ENCODE measurements at regions not wholly inside any gene's neighbourhood (a gene's known extent, or its start where the extent isn't known, plus 50 kb on each side); places are given as distances from the start of the nearest gene placed in this dataset.

DNA sequence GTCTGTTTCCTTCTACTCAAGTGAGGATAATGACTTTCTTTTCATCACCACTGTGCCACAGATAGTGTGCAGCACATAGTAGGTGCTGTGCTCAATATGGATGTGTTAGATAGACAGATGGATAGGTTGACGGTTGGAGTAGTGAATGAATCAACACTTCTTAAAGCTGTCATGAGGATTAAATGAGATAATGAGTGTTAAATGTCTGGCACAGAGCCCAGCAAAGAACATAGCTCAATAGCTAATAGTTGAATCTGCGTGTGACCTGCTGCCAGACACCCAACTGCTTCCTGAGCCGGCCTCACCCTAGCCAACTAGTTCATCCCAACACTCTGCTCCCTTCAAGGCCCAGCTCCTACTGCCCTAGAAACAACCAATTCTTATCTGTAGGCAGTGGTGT, 67.7 kb upstream of the PJA1 start:
- H3K4me1 Mint-ChIP-seq (ENCODE audit: low read depth) = no peaks in the 10 kb centered on the region
- peaks cover 17% of the 10 kb centered on the region for H3K9me3 Mint-ChIP-seq (ENCODE audit: low read depth)
- no peak overlapping the region for H3K27ac Mint-ChIP-seq
- no peaks in the 10 kb centered on the region for H3K36me3 Mint-ChIP-seq (ENCODE audit: insufficient read depth)
- DNase-seq (ENCODE audit: low spot score, unreplicated experiment) = no peak
- TF ChIP-seq CTCF (IDR thresholded peaks at IDR 0.05; ENCODE audit: unreplicated experiment) = no peak
- H3K27me3 Mint-ChIP-seq = peaks cover 4% of the 10 kb centered on the region
- H3K4me3 Mint-ChIP-seq (ENCODE audit: low read depth) = no peak overlapping the region

DNA sequence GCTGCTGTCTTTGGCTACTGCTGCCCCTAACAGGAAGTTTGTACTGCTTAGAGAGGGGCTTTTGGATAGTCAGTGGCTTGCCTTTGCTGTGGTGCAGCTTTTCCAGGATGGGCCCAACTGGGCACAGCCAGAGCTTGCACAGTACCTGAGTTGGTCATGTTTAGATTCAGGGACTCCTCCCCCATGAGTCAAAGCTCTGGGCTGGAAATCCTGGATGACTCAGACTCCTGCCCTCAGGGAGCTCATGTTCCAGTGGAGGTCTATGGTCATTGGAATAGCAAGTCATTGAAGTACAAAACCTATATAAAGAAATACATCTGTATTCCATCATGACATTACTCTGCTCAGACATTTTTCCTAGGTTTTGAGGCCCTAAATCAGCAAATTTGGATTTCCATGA, 66.7 kb upstream of the PJA1 start:
- no peak for DNase-seq (ENCODE audit: low spot score, unreplicated experiment)
- Mint-ChIP-seq H3K9me3 (ENCODE audit: low read depth) (peaks cover 22% of the 10 kb centered on the region), H3K27me3 (peaks cover 4% of the 10 kb centered on the region), H3K36me3 (ENCODE audit: insufficient read depth) (no peaks in the 10 kb centered on the region), H3K27ac (no peak overlapping the region), H3K4me1 (ENCODE audit: low read depth) (no peaks in the 10 kb centered on the region), H3K4me3 (ENCODE audit: low read depth) (no peak overlapping the region)
- no peak for TF ChIP-seq CTCF (IDR thresholded peaks at IDR 0.05; ENCODE audit: unreplicated experiment)

GRCh38 chrX:69229436-69229835, 64.2 kb upstream of the PJA1 start:
- H3K9me3 Mint-ChIP-seq (ENCODE audit: low read depth) = peaks cover 16% of the 10 kb centered on the region
- DNase-seq (ENCODE audit: low spot score, unreplicated experiment) = no peak
- peaks cover 4% of the 10 kb centered on the region for H3K27me3 Mint-ChIP-seq
- no peaks in the 10 kb centered on the region for H3K4me1 Mint-ChIP-seq (ENCODE audit: low read depth)
- no peak overlapping the region for H3K27ac Mint-ChIP-seq
- TF ChIP-seq CTCF (IDR thresholded peaks at IDR 0.05; ENCODE audit: unreplicated experiment) = no peak
- no peak overlapping the region for H3K4me3 Mint-ChIP-seq (ENCODE audit: low read depth)
- H3K36me3 Mint-ChIP-seq (ENCODE audit: insufficient read depth) = no peaks in the 10 kb centered on the region

DNA sequence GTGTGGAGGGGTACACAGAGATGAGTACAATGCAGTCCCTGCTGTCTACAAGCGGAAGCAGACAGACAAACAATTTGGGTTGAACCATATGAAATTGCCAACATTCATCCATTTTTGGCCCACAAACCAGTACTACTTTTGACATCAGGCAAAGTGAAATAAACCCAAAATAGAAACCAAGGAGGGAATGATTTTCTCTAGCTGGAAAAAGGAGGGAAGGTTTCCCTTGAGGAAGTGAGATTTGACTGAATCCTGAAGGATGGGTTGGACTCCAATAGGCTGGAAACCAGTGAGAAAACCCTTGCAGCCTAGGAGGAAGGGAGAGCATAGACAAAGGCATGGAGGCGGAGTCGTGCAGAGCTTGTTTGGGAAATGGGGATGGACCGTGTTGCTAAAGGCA, 63.5 kb upstream of the PJA1 start:
- no peaks in the 10 kb centered on the region for H3K4me1 Mint-ChIP-seq (ENCODE audit: low read depth)
- no peak for DNase-seq (ENCODE audit: low spot score, unreplicated experiment)
- H3K27me3 Mint-ChIP-seq = peaks cover 4% of the 10 kb centered on the region
- H3K9me3 Mint-ChIP-seq (ENCODE audit: low read depth) = peaks cover 16% of the 10 kb centered on the region
- H3K27ac Mint-ChIP-seq = no peak overlapping the region
- no peaks in the 10 kb centered on the region for H3K36me3 Mint-ChIP-seq (ENCODE audit: insufficient read depth)
- no peak for TF ChIP-seq CTCF (IDR thresholded peaks at IDR 0.05; ENCODE audit: unreplicated experiment)
- H3K4me3 Mint-ChIP-seq (ENCODE audit: low read depth) = no peak overlapping the region

DNA sequence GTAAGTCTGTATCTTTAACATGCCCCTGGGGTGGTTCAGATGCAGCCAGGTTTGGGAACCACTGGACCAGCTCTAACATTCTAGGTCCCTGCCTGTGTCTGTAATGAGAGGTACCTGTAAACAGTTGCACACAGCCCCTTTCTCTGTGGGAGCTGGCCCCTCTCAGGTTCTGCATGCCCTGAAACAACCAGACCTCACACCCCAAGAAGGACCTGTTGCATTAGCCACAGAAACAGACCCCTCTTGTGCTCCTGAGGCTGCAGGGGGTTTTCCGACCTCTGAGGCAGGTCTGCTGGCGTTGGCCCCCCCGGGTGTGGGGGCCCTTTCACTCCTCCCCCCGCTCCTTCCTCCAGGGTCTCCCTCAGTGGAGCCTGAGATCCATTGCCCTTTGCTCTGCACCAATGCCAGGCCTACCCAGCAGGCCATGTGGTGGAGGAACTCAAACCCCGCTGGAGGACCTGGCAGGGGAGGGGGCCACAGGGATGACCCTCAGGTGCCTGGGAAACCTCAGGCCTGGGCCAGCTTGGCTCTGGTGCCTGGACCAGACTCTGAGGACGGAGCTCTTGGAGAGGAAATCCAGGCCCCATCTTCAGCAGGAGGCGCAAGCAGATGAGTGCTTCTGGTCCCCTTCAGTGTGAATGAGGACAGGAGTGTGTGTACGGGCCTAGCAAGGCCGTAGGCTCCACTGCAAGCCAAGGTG, 61.4 kb upstream of the PJA1 start:
- H3K4me1 Mint-ChIP-seq (ENCODE audit: low read depth) = peaks cover 3% of the 10 kb centered on the region
- TF ChIP-seq CTCF (IDR thresholded peaks at IDR 0.05; ENCODE audit: unreplicated experiment) = no peak
- peaks cover 8% of the 10 kb centered on the region for H3K27me3 Mint-ChIP-seq
- H3K36me3 Mint-ChIP-seq (ENCODE audit: insufficient read depth) = no peaks in the 10 kb centered on the region
- no peak overlapping the region for H3K4me3 Mint-ChIP-seq (ENCODE audit: low read depth)
- no peak overlapping the region for H3K27ac Mint-ChIP-seq
- no peak for DNase-seq (ENCODE audit: low spot score, unreplicated experiment)
- peaks cover 12% of the 10 kb centered on the region for H3K9me3 Mint-ChIP-seq (ENCODE audit: low read depth)

Measured in progenitor cell of endocrine pancreas (in vitro differentiated cells).